Stimulated activated CD4-positive, alpha-beta T cell treated with anti-CD3 and anti-CD28 coated beads, Interleukin-15, amount 100 ng/mL, for 24 hours (primary cell): ENCODE measurements at regions not wholly inside any gene's neighbourhood (a gene's known extent, or its start where the extent isn't known, plus 50 kb on each side); places are given as distances from the start of the nearest gene placed in this dataset.
"Not testable (repeated sequence)": the region's sequence is repeated elsewhere in the genome, so short reads cannot be mapped to it uniquely, and the experiment has no call there.

Experiments
- DNase-seq: peaks from one replicate; pipeline ENCODE4 v3.0.0-alpha.2; 2020

GRCh38 chr15:31606931-31607497 is 280.4 kb downstream of the KLF13 start:
- no peak for DNase-seq

- DNase-seq = no peak
These were observed 281.0 kb downstream of the KLF13 start for GRCh38 chr15:31607656-31608055.

GRCh38 chr15:31609258-31609681 is 282.6 kb downstream of the KLF13 start:
- no peak for DNase-seq

GRCh38 chr15:31609906-31610305 is 283.3 kb downstream of the KLF13 start:
- no peak for DNase-seq

GRCh38 chr15:31615643-31616415 is 289.2 kb downstream of the KLF13 start:
- DNase-seq = no peak

- not testable (repeated sequence) for DNase-seq
These were observed 296.7 kb downstream of the KLF13 start for GRCh38 chr15:31623297-31623696.

- DNase-seq = not testable (repeated sequence)
These were observed 297.5 kb downstream of the KLF13 start for GRCh38 chr15:31624115-31624514.

GRCh38 chr15:31635715-31636114 is 309.1 kb downstream of the KLF13 start:
- DNase-seq = not testable (repeated sequence)

GRCh38 chr15:31636911-31637310 is 310.3 kb downstream of the KLF13 start:
- DNase-seq = not testable (repeated sequence)

- not testable (repeated sequence) for DNase-seq
These were observed 317.3 kb downstream of the KLF13 start for GRCh38 chr15:31643955-31644354.

GRCh38 chr15:31644761-31645160 is 318.1 kb downstream of the KLF13 start:
- DNase-seq = not testable (repeated sequence)

- not testable (repeated sequence) for DNase-seq
These were observed 320.7 kb downstream of the KLF13 start for GRCh38 chr15:31647337-31647826.

- DNase-seq = not testable (repeated sequence)
These were observed 323.0 kb downstream of the KLF13 start for GRCh38 chr15:31649634-31650033.

GRCh38 chr15:31650055-31650701 is 323.5 kb downstream of the KLF13 start:
- peak; percentile 75 for DNase-seq

GRCh38 chr15:31656915-31657314 is 330.3 kb downstream of the KLF13 start:
- DNase-seq = not testable (repeated sequence)

GRCh38 chr15:31660816-31661215 is 334.2 kb downstream of the KLF13 start:
- no peak for DNase-seq

GRCh38 chr15:31665732-31666131 is 339.1 kb downstream of the KLF13 start:
- DNase-seq = not testable (repeated sequence)

GRCh38 chr15:31669158-31669908 is 342.7 kb downstream of the KLF13 start:
- not testable (repeated sequence) for DNase-seq

- not testable (repeated sequence) for DNase-seq
These were observed 346.6 kb downstream of the KLF13 start for GRCh38 chr15:31673263-31673662.

GRCh38 chr15:31681529-31682259 is 348.6 kb upstream of the CHRNA7 start:
- DNase-seq = not testable (repeated sequence)

GRCh38 chr15:31687088-31687487 is 343.2 kb upstream of the CHRNA7 start:
- not testable (repeated sequence) for DNase-seq

GRCh38 chr15:31696509-31696908 is 333.8 kb upstream of the CHRNA7 start:
- DNase-seq = not testable (repeated sequence)
